IPS-NIHi7 (cell line): ENCODE measurements at regions not wholly inside any gene's neighbourhood (a gene's known extent, or its start where the extent isn't known, plus 50 kb on each side); places are given as distances from the start of the nearest gene placed in this dataset.
"Not testable (repeated sequence)": the region's sequence is repeated elsewhere in the genome, so short reads cannot be mapped to it uniquely, and the experiment has no call there.

Experiments used
- DNase-seq: peaks from one replicate; pipeline ENCODE4 v3.0.0; 2012; ENCODE audit warnings: mixed read lengths; ENCODE audit errors: extremely low spot score

DNA sequence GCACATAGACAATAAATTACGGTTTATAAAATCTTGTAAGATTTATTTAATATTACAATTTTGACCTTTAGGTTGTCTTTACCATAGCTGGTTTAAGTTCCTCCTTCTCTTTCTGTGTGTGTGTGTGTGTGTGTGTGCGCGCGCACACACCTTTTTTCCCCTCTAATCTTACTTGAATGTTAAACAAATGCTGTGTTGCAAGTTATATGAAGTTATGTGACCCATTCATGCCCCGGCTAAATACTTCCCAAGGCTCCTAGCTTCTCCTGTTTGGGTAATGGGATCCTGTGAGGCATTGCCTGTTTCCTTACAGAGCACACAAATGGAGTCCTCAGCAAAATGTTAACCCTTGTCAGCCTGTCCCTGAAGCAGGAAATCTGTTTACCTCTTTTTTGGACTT, 125.6 kb upstream of the ZNF608 start:
- DNase-seq: no peak

DNA sequence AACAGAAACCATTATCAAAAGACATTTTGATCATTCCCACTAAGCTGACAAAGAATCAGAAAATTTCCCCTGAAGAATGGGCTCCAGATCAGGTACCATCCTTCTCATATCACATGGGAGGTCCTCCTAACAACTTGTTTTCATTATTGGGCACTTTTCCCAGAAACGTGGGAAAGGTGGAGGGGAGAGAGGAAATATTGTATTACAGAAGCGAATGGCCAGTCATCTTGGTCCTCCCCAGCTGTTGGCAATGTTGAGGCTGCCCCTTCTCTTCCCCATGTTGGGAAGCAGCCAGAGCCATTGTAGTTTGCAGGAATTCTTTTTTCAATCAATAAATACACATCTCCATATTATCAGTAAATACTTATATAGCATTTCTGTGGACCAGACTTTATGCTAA, 126.2 kb upstream of the ZNF608 start:
- DNase-seq: no peak

DNA sequence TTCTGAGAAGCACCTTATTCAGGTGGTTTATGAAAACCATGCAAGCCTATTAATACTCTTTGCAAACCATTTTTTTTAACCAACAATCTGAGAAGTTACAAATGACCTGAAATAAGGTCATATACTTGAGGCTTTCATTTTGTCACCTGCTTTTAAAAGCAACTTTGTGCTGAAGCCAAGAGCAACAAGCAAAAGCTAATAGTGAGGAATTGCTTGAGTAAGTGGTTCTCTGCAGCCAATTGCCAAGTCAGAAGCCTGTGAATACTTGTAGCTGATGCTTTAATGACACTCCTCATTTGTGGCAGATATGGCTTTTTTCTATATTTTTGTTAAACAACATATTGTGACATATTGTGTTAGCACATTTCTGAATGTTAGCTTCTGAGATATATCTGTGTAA, 126.7 kb upstream of the ZNF608 start:
- no peak for DNase-seq

DNA sequence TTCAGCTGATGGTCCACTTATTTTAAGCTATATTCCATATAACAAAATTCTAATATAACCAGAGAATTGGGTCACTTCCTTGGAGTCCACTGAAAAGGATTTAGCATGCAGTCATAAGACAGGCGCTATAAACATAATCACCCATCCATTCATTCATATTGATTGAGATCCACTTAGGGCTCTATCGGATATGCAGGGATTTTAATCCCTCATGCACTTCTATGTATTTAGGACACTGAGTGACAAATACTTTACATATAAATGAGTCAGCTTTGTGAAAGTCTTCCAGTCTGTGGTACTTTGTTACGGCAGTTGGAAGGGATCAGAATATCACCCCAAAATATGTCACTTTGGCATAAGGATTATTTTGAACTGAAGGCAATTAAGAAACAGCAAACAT, 127.3 kb upstream of the ZNF608 start:
- DNase-seq: no peak

DNA sequence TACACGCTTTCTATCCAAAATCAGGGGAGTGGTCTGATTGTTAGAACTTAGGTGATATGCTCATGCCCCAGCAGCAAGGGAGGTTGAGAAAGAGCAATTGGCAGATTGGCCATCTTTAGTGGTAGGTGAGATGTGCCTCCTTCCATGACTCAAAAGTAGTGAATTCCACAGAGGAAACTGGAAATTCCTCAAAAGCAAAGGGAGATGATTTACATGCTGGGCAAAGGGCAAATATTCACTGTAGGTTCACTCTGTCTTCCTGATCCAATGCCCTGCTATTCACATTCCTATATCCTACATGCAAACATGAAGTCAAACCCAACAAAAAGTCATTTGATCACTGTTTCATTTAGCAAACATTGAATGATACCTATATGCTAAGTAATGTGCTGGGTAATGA, 130.1 kb upstream of the ZNF608 start:
- no peak for DNase-seq

DNA sequence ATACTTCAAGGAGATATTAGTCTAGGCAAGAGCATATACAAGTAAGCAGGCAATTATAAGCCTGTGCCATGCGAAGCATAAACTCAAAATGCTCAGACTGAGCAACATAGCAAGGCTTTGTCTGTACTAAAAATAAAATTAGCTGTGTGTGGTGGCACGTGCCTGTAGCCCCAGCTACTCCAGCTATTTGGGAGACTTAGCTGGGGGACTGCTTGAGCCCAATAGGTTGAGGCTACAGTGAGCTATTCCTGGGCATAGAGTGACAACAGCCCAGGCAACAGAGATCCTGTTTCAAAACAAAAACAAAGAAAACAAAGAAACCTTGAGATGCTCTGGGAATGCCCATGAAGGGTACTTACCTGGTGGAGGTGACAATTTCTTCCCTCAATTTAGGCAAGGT, 130.5 kb upstream of the ZNF608 start:
- DNase-seq: no peak

DNA sequence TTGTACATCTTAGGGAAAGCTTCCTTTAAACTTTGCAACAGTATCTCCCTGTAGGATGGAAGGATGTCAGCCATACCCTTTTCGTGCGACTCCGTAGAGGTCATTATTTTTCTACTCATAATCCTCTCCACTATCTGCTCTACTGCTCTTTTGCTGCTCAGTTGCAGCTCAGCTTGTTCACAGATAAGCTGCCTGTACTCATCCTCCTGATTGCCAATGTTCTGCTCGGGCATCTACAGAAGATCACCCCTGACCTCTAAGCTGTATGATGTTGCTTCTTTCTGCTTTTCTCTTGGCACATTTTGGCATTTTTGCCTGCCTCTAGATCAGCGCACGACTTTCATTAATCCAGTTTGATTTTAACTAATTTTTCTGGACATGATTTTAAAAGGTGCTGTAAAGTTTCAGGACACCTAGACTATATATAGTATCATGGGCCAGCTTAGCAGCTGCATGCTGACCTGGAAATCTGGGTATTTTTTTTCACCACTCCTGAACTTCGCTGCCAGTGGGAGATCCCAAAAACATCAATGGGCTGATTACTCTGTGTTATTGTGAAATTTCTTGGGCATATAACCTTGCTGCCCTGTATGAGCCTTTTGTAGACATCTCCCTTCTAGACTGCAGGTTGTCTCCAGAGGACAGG, 131.2 kb upstream of the ZNF608 start:
- no peak for DNase-seq

DNA sequence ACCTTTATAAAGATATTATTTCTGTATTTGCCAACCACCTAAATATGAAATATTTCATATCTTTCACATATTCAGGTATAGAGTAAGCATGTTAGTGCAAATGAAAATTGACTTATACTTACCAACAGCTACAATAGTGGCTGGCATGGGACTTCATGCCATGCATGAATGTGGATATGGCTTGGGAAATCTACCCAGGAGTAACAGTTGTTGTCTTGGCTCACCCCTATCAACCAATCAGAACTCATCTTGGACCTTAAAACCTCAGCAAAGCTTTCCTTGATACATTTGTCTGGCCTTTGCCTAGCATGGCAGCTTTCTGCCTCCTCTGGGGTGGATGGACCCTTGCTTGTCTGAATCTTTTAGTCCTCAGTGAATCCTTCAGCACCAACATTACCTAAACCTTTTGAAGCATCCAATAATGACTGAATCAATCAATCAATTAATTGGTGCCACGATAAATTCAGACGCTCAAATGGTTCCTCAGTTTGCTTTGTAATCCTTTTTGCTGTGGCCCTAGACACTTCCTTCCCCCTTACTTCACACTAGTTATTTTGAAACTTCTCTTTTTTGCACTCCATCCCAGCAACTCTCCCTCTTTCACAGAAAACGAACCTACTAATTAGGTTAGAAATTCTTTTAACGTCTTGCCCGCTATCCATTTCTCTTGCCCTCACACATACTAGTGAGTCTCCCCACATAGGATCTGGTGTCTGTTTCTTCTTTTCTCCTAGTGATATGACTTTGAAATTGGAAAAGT, 132.3 kb upstream of the ZNF608 start:
- no peak for DNase-seq

DNA sequence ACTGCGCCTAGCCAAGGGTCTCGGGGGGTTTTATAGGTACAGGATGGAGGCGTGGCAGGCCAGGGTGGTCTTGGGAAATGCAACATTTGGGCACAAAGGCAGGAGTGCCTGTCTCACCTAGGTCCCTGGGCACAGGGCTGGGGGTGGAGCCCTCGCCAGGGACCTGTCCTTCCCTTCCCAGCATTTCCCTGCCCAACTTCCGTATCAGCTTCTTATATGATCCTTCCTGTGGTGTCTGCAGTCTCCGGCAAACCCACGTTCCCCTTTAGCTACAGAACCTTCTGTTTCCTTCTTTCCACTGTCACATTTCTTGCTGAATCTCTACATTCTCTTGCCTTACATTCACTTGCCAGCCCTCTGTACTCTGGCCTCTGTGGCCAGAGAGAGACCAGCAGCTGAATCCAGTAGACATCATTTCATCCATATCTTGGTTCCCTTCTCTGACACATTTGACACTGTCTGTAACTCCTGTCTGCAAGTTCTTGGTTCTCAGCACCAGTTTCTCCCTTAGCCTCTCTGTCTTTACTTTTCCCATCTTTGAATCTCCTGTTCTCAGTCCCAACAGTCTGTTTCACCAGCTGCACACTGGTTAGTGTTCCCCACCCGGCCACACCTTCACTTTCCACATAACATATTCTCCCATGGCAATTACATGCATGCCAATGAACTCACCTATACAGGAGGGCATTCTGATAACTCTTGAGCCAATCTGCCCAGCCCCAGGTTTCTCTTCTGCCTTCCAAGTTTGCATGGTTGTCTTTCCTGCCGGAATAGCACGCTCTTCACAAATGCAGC, 134.7 kb upstream of the ZNF608 start:
- no peak for DNase-seq

DNA sequence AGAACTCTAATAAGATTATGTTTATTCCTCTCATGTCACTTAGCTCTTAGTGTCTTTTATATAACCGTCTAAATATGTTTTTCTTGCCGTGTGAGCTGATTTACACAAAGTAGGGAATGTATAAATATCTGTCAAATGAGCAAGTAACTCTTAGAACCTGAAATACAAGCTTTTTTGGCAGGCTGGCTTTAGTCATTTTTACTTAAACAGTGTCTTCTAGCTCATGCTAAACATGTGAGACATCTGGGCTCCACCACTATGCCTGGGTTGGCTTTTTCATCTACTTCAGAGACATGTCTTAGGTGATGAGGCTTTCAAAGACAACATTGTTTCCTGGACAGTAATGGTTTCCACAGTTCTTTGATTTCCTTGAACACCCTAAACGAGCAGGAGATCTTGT, 137.2 kb upstream of the ZNF608 start:
- no peak for DNase-seq

DNA sequence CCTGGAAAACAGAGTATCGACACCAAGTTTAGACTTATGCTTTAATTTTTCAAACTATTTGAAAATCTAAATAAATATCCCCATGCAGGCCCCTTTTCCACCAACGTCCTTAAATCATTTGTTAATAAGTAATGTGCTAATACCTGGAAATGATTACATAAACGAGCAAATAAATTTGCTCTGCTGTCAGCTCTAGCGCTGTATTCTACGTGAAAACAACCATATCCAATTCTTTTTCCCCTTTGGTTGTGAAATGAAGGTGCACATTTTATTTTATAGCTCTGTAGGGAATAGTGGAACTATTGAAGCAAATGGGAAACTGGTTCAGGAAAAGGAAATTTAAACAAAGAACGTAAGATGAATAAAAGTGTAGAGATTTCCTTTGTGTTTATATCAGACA, 137.7 kb upstream of the ZNF608 start:
- no peak for DNase-seq

DNA sequence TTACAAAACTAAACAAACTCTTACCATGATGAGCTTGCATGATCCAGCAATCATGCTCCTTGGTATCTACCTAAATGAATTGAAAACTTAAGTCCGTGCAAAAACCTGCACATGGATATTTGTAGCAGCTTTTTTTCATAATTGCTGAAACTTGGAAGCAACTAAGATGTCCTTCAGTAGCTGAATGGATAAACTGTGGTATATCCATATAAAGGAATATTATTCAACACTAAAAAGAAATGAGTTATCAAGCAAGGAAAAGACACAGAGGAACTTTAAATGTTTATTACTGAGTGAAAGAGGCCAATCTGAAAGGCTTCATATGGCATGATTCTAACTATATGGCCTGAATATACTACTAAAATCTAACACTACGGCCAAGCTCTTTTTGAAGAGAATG, 139.1 kb upstream of the ZNF608 start:
- DNase-seq: no peak

DNA sequence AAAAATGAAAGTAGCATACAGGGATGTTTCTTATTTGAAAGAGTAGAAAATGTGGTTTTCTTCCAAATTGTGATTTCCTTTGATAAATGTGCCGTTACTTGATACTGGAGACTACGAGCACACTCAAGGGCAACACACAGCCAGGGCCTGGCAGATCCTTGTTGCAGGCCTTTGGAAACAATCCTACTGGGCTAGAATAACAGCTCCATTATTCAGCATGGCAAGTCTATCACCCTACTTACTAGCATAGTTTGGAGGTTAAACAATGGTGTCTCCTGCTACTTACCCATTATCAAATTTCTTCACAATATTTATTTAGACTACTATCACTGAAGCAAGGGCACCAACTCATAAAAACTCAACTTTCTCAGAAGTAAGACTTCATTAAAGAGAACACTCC, 140.8 kb upstream of the ZNF608 start:
- DNase-seq: no peak

DNA sequence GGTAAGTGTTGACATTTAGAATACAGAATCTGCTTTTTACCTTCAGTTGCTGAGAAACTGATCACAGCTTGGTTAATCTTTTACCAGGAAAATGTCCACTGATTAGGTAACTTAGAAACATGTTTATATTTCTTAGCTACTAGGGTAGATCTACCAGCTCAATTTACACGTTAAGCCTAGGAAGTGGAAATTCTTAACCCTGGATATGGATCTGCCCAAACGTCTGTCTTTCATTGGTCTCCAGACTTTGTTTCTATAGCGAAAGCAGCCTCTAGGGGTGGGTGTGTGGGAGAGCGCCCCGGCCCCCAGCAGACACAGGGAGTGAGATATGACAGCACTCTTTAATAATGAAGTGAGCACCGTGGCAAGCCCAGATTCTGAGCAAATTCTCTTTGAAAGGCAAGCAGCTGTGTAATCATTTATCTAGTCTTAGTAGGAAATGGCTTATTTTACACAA, 141.6 kb upstream of the ZNF608 start:
- peak; percentile 50 for DNase-seq

DNA sequence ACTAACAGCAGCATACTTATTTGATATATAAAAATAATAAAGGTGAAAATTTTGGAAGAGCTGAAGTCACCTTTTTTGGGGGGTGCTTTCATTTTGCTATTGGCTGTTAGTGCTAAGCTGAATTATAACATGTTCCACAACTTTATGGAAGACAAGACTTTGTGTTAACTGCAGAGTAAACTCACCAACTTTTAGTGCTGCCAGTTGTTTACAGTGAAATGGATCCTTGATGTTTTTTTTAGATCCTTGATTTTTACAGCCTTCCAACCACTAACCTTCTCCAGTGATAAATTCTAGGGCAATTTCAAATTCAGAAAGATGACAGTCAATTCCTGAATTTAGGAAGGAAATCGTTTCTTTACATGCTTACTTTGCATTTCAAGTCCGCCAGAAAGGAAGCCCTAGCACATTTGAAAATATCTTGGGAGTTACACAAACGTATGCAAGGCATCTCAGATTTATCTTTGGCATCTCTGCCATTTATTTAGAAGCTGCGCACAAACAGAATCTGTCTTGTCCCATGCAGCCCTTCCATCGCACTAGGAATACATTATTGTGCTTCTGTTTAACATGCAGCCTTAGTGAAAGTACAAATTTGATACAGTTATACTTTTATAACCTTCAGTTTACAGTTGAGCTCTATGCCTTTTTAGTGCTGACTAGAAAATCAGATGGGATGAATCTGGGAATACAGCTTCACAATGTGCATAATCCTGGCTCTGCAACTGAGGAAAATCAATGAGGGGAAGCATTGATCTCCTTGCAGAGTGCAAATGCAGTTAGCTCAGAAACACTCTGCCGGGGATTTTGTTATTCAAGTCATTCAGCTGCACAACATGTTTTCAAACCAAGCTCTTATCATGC, 142.4 kb upstream of the ZNF608 start:
- DNase-seq: no peak

DNA sequence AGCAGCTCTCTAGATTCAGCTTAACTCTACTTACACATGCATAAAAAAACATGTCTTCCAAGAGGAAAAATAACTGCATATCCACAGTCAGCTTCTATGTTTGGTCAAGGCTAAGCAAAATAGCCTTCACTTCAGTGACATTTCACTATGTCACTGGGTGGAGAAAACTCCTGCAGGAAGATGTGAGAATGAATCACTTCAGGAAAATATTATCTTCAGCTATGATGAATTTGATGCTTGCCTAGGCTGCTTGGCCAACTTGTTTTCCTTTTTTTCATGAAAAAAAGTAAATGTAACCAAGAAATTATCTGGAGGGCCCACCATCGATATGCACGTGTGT, 143.0 kb upstream of the ZNF608 start:
- no peak for DNase-seq

DNA sequence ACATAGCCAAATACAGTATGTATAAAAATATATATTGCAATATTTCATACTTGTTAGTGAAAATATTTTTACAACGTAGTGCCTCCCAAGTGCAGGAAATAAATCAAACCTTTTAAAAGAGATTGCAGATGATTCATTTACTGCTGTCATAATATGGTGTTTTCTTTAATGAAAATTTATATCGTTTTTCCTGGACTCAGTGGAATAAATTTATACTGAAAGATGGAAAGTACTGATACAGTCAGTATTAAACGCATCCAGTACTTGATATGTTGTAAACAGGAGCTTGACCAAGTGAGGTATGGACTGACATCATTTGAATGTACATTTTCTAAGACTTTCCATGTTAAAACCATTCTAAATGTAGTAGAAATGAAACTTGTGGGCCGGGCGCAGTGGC, 143.4 kb upstream of the ZNF608 start:
- DNase-seq: no peak

DNA sequence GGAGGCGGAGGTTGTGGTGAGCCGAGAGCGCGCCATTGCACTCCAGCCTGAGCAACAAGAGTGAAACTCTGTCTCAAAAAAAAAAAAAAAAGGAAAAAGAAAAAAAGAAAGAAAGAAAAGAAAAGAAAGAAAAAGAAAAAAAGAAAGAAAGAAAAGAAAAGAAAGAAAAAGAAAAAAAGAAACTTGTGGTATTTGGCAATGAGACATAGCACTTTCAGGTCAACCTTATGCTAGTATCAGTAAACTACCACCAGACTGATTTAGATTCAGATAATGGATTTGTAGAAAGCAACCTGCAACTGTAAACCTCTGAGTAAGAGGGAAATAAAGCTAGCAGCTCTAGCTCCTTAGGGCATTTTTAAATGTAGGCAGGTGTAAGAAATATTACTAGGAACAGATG, 144.0 kb upstream of the ZNF608 start:
- DNase-seq: not testable (repeated sequence)

DNA sequence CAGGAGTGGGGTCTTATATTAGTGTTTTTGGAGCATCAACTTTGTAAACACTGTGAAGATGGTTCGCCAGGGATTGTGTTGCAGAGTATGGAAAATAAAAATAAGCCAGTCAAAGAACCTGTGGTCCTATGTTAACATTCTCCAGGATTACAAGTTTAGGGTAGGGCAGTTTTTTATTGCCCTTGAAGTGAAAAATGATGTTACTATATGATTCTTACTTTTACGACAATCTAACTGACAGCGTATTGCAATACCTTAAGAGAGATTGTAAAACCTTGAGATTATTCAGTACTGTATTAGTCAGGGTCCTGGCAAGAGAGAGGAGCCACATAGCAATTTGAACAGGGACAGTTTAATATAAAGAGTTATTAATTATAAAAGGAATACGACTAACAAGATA, 144.7 kb upstream of the ZNF608 start:
- DNase-seq: no peak

DNA sequence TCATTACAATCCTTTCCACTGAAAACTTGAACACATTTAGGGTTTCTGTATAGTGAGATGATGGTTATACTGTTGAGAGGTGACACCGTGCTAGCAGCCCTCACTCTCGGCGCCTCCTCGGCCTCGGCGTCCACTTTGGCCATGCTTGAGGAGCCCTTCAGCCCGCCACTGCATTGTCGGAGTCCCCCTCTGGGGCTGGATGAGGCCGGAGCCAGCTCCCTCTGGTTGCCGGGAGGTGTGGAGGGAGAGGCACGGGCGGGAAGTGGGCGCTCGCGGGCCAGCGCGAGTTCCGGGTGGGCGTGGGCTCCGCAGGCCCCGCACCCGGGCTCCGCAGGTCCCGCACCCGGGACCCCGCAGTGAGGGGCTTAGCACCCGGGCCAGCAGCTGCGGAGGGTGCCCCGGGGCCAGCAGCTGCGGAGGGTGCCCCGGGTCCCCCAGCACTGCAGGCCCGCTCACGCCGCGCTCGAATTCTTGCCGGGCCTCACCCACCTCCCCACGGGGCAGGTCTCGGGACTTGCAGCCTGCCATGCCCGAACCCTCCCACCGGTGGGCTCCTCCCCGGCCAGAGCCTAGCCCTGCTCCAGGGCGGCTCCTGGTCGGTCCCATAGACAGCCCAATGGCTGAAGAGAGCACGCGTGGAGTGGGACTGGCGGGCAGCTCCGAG, 145.9 kb upstream of the ZNF608 start:
- no peak for DNase-seq

DNA sequence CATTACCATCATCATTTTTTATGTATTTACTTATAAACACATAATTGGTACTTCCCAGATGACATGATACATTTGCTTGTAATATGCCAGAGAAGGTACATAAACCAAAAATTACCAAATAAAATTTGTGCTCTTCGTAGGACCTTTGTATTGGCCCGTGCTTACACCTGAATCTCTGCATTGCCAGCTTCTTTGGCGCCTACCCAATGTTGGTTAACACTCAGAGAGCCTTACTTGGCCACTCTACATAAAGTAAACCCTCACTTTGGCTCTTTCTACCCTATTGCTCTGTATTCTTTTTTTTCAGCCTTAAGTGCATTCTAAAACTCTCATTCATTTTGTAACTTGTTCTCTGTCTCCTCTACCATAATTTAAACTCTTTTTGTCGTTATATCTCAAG, 148.1 kb upstream of the ZNF608 start:
- DNase-seq: no peak
